SK-N-SH treated with all-trans-retinoic acid at 6 μM for 48 hours (cell line): ENCODE measurements at regions not wholly inside any gene's neighbourhood (a gene's known extent, or its start where the extent isn't known, plus 50 kb on each side); places are given as distances from the start of the nearest gene placed in this dataset.

Experiments
- ATAC-seq: fragments of 200-7000 bp; cut with Tn5 transposase; 3 replicates; pipeline ENCODE4 v1.9.1; 2020; ENCODE audit warnings: mild to moderate bottlenecking, moderate library complexity
- ARNTL ChIP-seq: fragments of 450-650 bp; formaldehyde crosslinking; IDR thresholded peaks from 2 replicates; pipeline ENCODE4 v1.5.0; 2020; ENCODE audit warnings: low read depth, mild to moderate bottlenecking, moderate library complexity, borderline replicate concordance
- BACH2 ChIP-seq: fragments of 250-450 bp; sonication (Bioruptor Pico); IDR thresholded peaks from 2 replicates; pipeline ENCODE4 v1.9.0; 2021; ENCODE audit warnings: mild to moderate bottlenecking, borderline replicate concordance
- CREB5 ChIP-seq: fragments of 250-450 bp; sonication (Bioruptor Pico); IDR thresholded peaks from 2 replicates; pipeline ENCODE4 v1.5.1; 2020; ENCODE audit warnings: low read depth, mild to moderate bottlenecking, moderate library complexity
- CSDC2 ChIP-seq: fragments of 250-450 bp; sonication (Bioruptor Pico); IDR thresholded peaks from 2 replicates; pipeline ENCODE4 v1.5.0; 2020; ENCODE audit warnings: mild to moderate bottlenecking, moderate library complexity
- CSRNP3 ChIP-seq: fragments of 250-450 bp; sonication (Bioruptor Pico); IDR thresholded peaks from 2 replicates; pipeline ENCODE4 v1.5.1; 2021; ENCODE audit warnings: mild to moderate bottlenecking, moderate library complexity
- GLIS3 ChIP-seq: fragments of 250-450 bp; sonication (Bioruptor Pico); IDR thresholded peaks from 2 replicates; pipeline ENCODE4 v1.5.0; 2020; ENCODE audit warnings: mild to moderate bottlenecking, moderate library complexity
- ISL1 ChIP-seq: fragments of 250-450 bp; sonication (Bioruptor Pico); IDR thresholded peaks from 2 replicates; pipeline ENCODE4 v2.1.2; 2022; ENCODE audit warnings: mild to moderate bottlenecking, moderate library complexity
- OSR1 ChIP-seq: fragments of 250-450 bp; sonication (Bioruptor Pico); IDR thresholded peaks from 2 replicates; pipeline ENCODE4 v1.8.0; 2022; ENCODE audit warnings: moderate library complexity, mild to moderate bottlenecking, inconsistent platforms
- PATZ1 ChIP-seq: fragments of 250-450 bp; sonication (Bioruptor Pico); IDR thresholded peaks from 2 replicates; pipeline ENCODE4 v1.8.0; 2020; ENCODE audit warnings: mild to moderate bottlenecking, moderate library complexity, borderline replicate concordance
- POU6F1 ChIP-seq: fragments of 250-450 bp; sonication (Bioruptor Pico); IDR thresholded peaks from 2 replicates; pipeline ENCODE4 v1.8.0; 2021; ENCODE audit warnings: low read depth, mild to moderate bottlenecking, moderate library complexity, borderline replicate concordance
- PPARA ChIP-seq: fragments of 250-450 bp; sonication (Bioruptor Pico); IDR thresholded peaks from 2 replicates; pipeline ENCODE4 v1.5.0; 2020; ENCODE audit warnings: mild to moderate bottlenecking, borderline replicate concordance
- RARB ChIP-seq: fragments of 250-450 bp; sonication (Bioruptor Pico); IDR thresholded peaks from 2 replicates; pipeline ENCODE4 v1.8.0; 2021; ENCODE audit warnings: mild to moderate bottlenecking, moderate library complexity
- SNAI2 ChIP-seq: fragments of 250-450 bp; sonication (Bioruptor Pico); IDR thresholded peaks from 2 replicates; pipeline ENCODE4 v1.5.0; 2020; ENCODE audit warnings: mild to moderate bottlenecking, moderate library complexity
- TCF4 ChIP-seq: fragments of 250-450 bp; sonication (Bioruptor Pico); IDR thresholded peaks from 2 replicates; pipeline ENCODE4 v1.8.0; 2021; ENCODE audit warnings: mild to moderate bottlenecking, moderate library complexity, borderline replicate concordance
- TSHZ2 ChIP-seq: fragments of 250-450 bp; sonication (Bioruptor Pico); IDR thresholded peaks from 2 replicates; pipeline ENCODE4 v1.5.0; 2020; ENCODE audit warnings: mild to moderate bottlenecking, moderate library complexity
- ZC3H10 ChIP-seq: fragments of 250-450 bp; sonication (Bioruptor Pico); IDR thresholded peaks from 2 replicates; pipeline ENCODE4 v1.5.1; 2021; ENCODE audit warnings: mild to moderate bottlenecking, moderate library complexity
- ZFP3 ChIP-seq: fragments of 250-450 bp; sonication (Bioruptor Pico); IDR thresholded peaks from 2 replicates; pipeline ENCODE4 v1.5.0; 2020; ENCODE audit warnings: mild to moderate bottlenecking, moderate library complexity
- ZFP30 ChIP-seq: fragments of 450-650 bp; formaldehyde crosslinking; IDR thresholded peaks from 2 replicates; pipeline ENCODE4 v1.5.0; 2022; ENCODE audit warnings: mild to moderate bottlenecking, moderate library complexity
- ZNF565 ChIP-seq: fragments of 450-650 bp; formaldehyde crosslinking; conservative IDR thresholded peaks from 2 replicates; pipeline ENCODE4 v1.5.0; 2020; ENCODE audit warnings: low read depth, mild to moderate bottlenecking, moderate library complexity
- ZNF70 ChIP-seq: fragments of 450-650 bp; formaldehyde crosslinking; IDR thresholded peaks from 2 replicates; pipeline ENCODE4 v1.5.0; 2020; ENCODE audit warnings: mild to moderate bottlenecking, moderate library complexity
- ZNF8 ChIP-seq: fragments of 450-650 bp; formaldehyde crosslinking; IDR thresholded peaks from 2 replicates; pipeline ENCODE4 v1.5.0; 2020; ENCODE audit warnings: mild to moderate bottlenecking, moderate library complexity

GRCh38 chr17:79223471-79223870 lies 148.8 kb downstream of the ENGASE start:
- ATAC-seq = no peak
- TF ChIP-seq ZC3H10 (CRISPR knock-in tag) (no peak), ZNF70 (CRISPR knock-in tag) (no peak)
- TF ChIP-seq, all 23 proteins: peak for 0

- ATAC-seq = no peak
- TF ChIP-seq CSRNP3 (CRISPR knock-in tag) (no peak), BACH2 (CRISPR knock-in tag) (no peak), ZNF8 (CRISPR knock-in tag) (no peak), OSR1 (CRISPR knock-in tag) (no peak), PPARA (CRISPR knock-in tag) (no peak), TCF4 (CRISPR knock-in tag) (no peak), CSDC2 (CRISPR knock-in tag) (no peak), ARNTL (no peak), ZC3H10 (CRISPR knock-in tag) (no peak), ZFP30 (CRISPR knock-in tag) (no peak), POU6F1 (CRISPR knock-in tag) (no peak), GLIS3 (no peak), ZNF70 (CRISPR knock-in tag) (no peak), TSHZ2 (CRISPR knock-in tag) (no peak), PATZ1 (CRISPR knock-in tag) (no peak), ISL1 (CRISPR knock-in tag) (no peak)
Observed at GRCh38 chr17:79221597-79221996, 147.0 kb downstream of the ENGASE start.

- TF ChIP-seq ZNF70 (CRISPR knock-in tag) = no peak
- no peak for TF ChIP-seq ZNF8 (CRISPR knock-in tag)
- no peak for TF ChIP-seq ZC3H10 (CRISPR knock-in tag)
- TF ChIP-seq CREB5 (CRISPR knock-in tag) = no peak
- TF ChIP-seq RARB = no peak
- no peak for ATAC-seq
Observed at GRCh38 chr17:79220713-79221291, 146.2 kb downstream of the ENGASE start.

GRCh38 chr17:79220201-79220712 lies 145.6 kb downstream of the ENGASE start:
- no peak for ATAC-seq
- no peak for TF ChIP-seq ZFP3 (CRISPR knock-in tag)
- TF ChIP-seq SNAI2 (CRISPR knock-in tag) = no peak
- no peak for TF ChIP-seq ZNF70 (CRISPR knock-in tag)
- no peak for TF ChIP-seq ZNF565
- no peak for TF ChIP-seq ZNF8 (CRISPR knock-in tag)
